CD4-positive, alpha-beta T cell (primary cell): ENCODE measurements at regions not wholly inside any gene's neighbourhood (a gene's known extent, or its start where the extent isn't known, plus 50 kb on each side); places are given as distances from the start of the nearest gene placed in this dataset.

Experiments used
- ATAC-seq: fragments of 200-7000 bp; cut with Tn5 transposase; one replicate; pipeline ENCODE4 v1.10.0; 2022; ENCODE audit warnings: mild to moderate bottlenecking; ENCODE audit not compliant: poor library complexity
- CTCF ChIA-PET: fragments of 350-600 bp; sonication (Branson Sonifier 250); formaldehyde crosslinking; loops from one replicate; lab custom pipeline; 2021; ENCODE audit warnings: antibody characterized with exemption, inconsistent platforms; lab: Charles Lee
- POLR2A ChIA-PET: fragments of 350-600 bp; sonication (Branson Sonifier 250); formaldehyde crosslinking; loops from one replicate; lab custom pipeline; 2021; ENCODE audit warnings: antibody characterized with exemption, inconsistent platforms; lab: Charles Lee
- DNase-seq, 14 experiments: peaks; one replicate each; pipeline ENCODE4 v3.0.0-alpha.2; 2013 to 2020; ENCODE audit warnings: mixed read lengths in 2 of 14
- H3K27ac ChIP-seq, 2 donors: one replicate each; pipeline versions ENCODE4 v1.5.1 to v1.7.0; 2013; ENCODE audit warnings: low read length in 2 of 2, low read depth in 1 of 2, mild to moderate bottlenecking in 1 of 2
- H3K27me3 ChIP-seq, 2 experiments: 1 replicate in 1 of 2; 2 replicates in 1 of 2; pipeline versions ENCODE4 v1.6.1 to v1.7.0; 2013; ENCODE audit warnings: low read length in 2 of 2, control low read depth in 1 of 2, mild to moderate bottlenecking in 1 of 2, moderate library complexity in 1 of 2; ENCODE audit not compliant: insufficient read depth in 2 of 2, control insufficient read depth in 1 of 2
- H3K36me3 ChIP-seq: one replicate; pipeline ENCODE4 v1.6.1; 2013; ENCODE audit warnings: low read length, control low read depth; ENCODE audit not compliant: insufficient read depth
- H3K4me1 ChIP-seq: one replicate; pipeline ENCODE4 v1.6.1; 2013; ENCODE audit warnings: low read length, control low read depth; ENCODE audit not compliant: insufficient read depth
- H3K4me3 ChIP-seq: one replicate; pipeline ENCODE4 v1.5.1; 2013; ENCODE audit warnings: mild to moderate bottlenecking, low read length, moderate library complexity
- H3K9me3 ChIP-seq, 2 experiments: 1 replicate in 1 of 2; 2 replicates in 1 of 2; pipeline versions ENCODE4 v1.6.1 to v1.7.0; 2013; ENCODE audit warnings: low read length in 2 of 2, mild to moderate bottlenecking in 2 of 2, control low read depth in 1 of 2, moderate library complexity in 1 of 2; ENCODE audit not compliant: control insufficient read depth in 1 of 2, insufficient read depth in 1 of 2
- H3K27ac Mint-ChIP-seq: one replicate; pipeline ENCODE4 v1.8.0; 2020; ENCODE audit warnings: mixed read lengths
- H3K27me3 Mint-ChIP-seq: one replicate; pipeline ENCODE4 v1.8.0; 2021; ENCODE audit warnings: mixed read lengths
- H3K36me3 Mint-ChIP-seq: one replicate; pipeline ENCODE4 v1.8.0; 2021; ENCODE audit warnings: low read depth, mixed read lengths
- H3K4me1 Mint-ChIP-seq: one replicate; pipeline ENCODE4 v1.8.0; 2021; ENCODE audit warnings: low read depth, mixed read lengths
- H3K4me3 Mint-ChIP-seq: one replicate; pipeline ENCODE4 v1.8.0; 2020; ENCODE audit warnings: mild to moderate bottlenecking, mixed read lengths
- H3K9me3 Mint-ChIP-seq: one replicate; pipeline ENCODE4 v1.8.0; 2020; ENCODE audit warnings: mixed read lengths
- intact Hi-C, 2 experiments: fragments of 100-400 bp; cut with DNase I in 1 of 2; cut with micrococcal nuclease in 1 of 2; formaldehyde crosslinking; loops; one replicate each; pipeline versions ENCODE4 v1.15.1 to v1.9.0; 2023 to 2025; cut with DNase I, micrococcal nuclease
- TF ChIP-seq, protein P1 (sequence below): fragments of 200-600 bp; IDR thresholded peaks from one replicate; pipeline ENCODE4 v1.8.0; 2022; ENCODE audit warnings: antibody characterized with exemption, mild to moderate bottlenecking

DNA sequence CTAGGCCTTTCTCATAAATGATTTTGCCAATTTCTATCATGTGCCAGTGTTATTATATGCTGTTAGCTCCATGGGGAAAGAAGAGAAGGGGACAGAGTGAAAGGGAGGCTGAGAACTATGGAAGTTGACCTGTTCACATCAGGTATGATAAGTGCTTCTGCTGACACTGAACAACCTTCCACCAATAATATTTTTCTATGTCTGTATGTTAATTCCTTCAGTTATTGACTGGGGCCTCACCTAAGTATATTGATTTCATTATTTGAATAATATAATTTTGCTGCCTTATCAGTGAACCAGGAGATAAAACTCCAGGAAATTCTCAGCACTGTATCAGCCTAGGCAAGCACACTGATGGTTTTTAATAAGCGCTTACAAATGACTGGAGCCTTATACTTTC, 262.8 kb downstream of the SNCA start:
- Mint-ChIP-seq H3K36me3 (no peaks in the 10 kb centered on the region), H3K4me3 (no peak overlapping the region), H3K4me1 (no peaks in the 10 kb centered on the region), H3K27ac (no peak overlapping the region), H3K9me3 (no peaks in the 10 kb centered on the region), H3K27me3 (no peaks in the 10 kb centered on the region)
- TF ChIP-seq, protein P1, sequence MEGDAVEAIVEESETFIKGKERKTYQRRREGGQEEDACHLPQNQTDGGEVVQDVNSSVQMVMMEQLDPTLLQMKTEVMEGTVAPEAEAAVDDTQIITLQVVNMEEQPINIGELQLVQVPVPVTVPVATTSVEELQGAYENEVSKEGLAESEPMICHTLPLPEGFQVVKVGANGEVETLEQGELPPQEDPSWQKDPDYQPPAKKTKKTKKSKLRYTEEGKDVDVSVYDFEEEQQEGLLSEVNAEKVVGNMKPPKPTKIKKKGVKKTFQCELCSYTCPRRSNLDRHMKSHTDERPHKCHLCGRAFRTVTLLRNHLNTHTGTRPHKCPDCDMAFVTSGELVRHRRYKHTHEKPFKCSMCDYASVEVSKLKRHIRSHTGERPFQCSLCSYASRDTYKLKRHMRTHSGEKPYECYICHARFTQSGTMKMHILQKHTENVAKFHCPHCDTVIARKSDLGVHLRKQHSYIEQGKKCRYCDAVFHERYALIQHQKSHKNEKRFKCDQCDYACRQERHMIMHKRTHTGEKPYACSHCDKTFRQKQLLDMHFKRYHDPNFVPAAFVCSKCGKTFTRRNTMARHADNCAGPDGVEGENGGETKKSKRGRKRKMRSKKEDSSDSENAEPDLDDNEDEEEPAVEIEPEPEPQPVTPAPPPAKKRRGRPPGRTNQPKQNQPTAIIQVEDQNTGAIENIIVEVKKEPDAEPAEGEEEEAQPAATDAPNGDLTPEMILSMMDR = no peak
- intact Hi-C loops = no loop called here
- ATAC-seq = no peak
- Histone ChIP-seq H3K4me3 (no peak overlapping the region), H3K27ac (no peak overlapping the region), H3K36me3 (no peaks in the 10 kb centered on the region), H3K4me1 (no peaks in the 10 kb centered on the region), H3K27me3 (no peaks in the 10 kb centered on the region), H3K9me3 (no peaks in the 10 kb centered on the region)
- DNase-seq = no peak
- CTCF ChIA-PET = interaction anchor here (1.0 kb wide), 1 partner anchor 107 kb away, joined by 3 read pairs; no protein-coding TSS in a partner anchor
- POLR2A ChIA-PET = no interaction called here

DNA sequence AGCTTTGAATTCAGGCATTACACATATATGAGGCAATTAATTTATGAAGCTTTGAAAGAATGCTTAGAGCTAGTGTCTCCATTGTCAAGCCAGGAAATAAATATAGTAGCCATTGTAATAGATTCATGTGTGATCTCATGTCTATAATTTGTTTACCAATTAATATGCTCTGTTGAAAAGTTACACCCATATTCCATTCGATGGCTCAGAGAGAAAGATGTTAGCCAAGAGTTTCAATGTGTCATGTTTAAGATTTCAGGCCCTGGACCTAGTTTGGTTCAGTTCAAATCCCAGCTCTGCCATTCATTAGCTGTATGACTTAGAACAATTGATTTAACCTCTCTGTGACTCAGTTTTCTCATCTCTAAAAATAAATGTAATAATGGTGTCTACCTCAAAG, 263.3 kb downstream of the SNCA start:
- no peaks in the 10 kb centered on the region for H3K36me3 Mint-ChIP-seq
- H3K27ac Mint-ChIP-seq = no peak overlapping the region
- no peak overlapping the region for H3K4me3 Mint-ChIP-seq
- ChIA-PET CTCF (interaction anchor here (1.0 kb wide), 1 partner anchor 106 kb away, joined by 3 read pairs; no protein-coding TSS in a partner anchor), POLR2A (no interaction called here)
- Histone ChIP-seq H3K27me3 (no peaks in the 10 kb centered on the region), H3K27ac (no peak overlapping the region), H3K9me3 (no peaks in the 10 kb centered on the region), H3K4me1 (no peaks in the 10 kb centered on the region), H3K4me3 (no peak overlapping the region), H3K36me3 (no peaks in the 10 kb centered on the region)
- intact Hi-C loops = no loop called here
- H3K9me3 Mint-ChIP-seq = no peaks in the 10 kb centered on the region
- H3K4me1 Mint-ChIP-seq = no peaks in the 10 kb centered on the region
- DNase-seq (no peak), ATAC-seq (no peak)
- TF ChIP-seq, protein P1 = no peak
- no peaks in the 10 kb centered on the region for H3K27me3 Mint-ChIP-seq

DNA sequence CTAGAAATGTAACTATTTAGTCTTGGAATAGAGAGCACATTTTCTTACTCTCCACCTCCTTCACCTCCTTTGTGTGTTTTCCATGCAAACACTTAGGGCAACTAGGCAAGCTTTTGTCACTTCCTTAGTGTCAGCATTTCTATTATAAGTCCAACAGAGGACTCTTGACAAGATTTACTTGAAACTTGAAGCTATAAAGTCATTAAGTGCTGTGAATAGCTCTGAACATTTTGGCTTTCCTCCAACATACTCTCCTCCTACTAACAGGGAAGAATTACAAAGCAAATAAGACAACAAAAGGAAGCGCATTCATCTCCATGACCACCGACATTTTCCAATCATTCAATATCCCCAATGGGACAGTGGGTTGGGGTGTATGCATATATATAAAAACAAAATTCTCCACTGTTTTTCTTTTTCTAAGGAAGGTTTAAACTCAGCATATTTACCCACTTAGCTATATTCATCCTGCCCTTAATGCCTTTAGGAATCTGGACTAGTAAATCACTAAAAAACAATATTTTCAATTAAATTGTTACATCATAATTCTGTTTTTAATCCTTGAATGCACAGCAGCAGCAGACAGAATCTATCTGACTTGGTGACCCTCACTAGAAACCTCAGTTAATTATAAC, 264.6 kb downstream of the SNCA start:
- CTCF ChIA-PET = no interaction called here
- no peaks in the 10 kb centered on the region for H3K9me3 ChIP-seq
- Mint-ChIP-seq H3K36me3 (no peaks in the 10 kb centered on the region), H3K27ac (no peak overlapping the region), H3K4me1 (no peaks in the 10 kb centered on the region), H3K9me3 (no peaks in the 10 kb centered on the region), H3K27me3 (peaks cover 6% of the 10 kb centered on the region), H3K4me3 (no peak overlapping the region)
- no peak overlapping the region for H3K4me3 ChIP-seq
- intact Hi-C loops = no loop called here
- ATAC-seq (no peak), DNase-seq (no peak)
- POLR2A ChIA-PET = no interaction called here
- no peak overlapping the region for H3K27ac ChIP-seq
- no peaks in the 10 kb centered on the region for H3K36me3 ChIP-seq
- H3K4me1 ChIP-seq = no peaks in the 10 kb centered on the region
- TF ChIP-seq, protein P1 = no peak
- peaks cover 0 to 5% of the 10 kb centered on the region in 2 experiments for H3K27me3 ChIP-seq
